HG03103 (cell line): ENCODE measurements at regions not wholly inside any gene's neighbourhood (a gene's known extent, or its start where the extent isn't known, plus 50 kb on each side); places are given as distances from the start of the nearest gene placed in this dataset.

ENCODE experiments used
- ATAC-seq: cut with Tn5 transposase; IDR thresholded peaks from one replicate; pipeline ENCODE4 v1.9.1; 2021; ENCODE audit warnings: low read depth; ENCODE audit not compliant: unreplicated experiment

- ATAC-seq, result no peak
These were observed 623.8 kb upstream of the AGTR1 start for GRCh38 chr3:148073721-148074456.

DNA sequence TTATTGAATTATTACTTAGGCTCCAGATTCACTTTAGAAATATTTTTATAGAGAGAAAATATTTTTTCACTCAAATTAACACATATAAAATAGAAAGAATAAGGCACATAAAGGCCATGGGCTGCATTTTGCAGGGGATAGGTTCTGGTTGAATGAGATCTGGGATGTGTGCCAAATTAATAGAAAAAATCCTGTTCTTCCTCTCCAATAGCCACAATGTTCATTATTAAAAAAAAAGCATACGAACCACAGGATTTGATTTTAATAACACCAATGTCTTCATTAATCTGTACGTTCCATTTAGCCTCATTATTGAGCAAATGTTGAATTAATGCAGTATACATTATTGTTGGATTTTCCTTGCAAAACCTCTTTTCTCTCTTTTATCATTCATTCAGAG, 622.8 kb upstream of the AGTR1 start:
- no peak for ATAC-seq

- no peak for ATAC-seq
These were observed 621.7 kb upstream of the AGTR1 start for GRCh38 chr3:148075771-148076716.

- ATAC-seq, result no peak
These were observed 620.3 kb upstream of the AGTR1 start for GRCh38 chr3:148077318-148077923.

GRCh38 chr3:148077965-148078364, 619.7 kb upstream of the AGTR1 start:
- no peak for ATAC-seq

DNA sequence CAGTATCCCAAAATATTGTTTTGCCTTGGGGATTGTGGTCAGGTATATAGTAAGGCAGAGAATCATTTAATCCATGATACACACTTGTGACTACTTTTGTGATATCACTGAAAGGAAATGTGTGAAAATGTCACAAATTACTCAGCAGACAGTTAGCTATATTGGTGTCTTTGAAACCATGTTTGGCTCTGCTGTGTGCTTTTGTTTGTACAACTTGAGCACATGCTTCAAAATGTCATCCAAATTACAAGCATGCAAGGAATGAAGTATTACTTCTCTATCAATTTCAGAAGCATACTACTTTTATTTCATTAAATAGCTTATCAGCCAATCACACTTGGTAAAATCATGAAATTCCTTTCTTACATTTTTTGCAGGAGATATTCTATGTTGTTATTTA, 619.0 kb upstream of the AGTR1 start:
- ATAC-seq, result no peak

DNA sequence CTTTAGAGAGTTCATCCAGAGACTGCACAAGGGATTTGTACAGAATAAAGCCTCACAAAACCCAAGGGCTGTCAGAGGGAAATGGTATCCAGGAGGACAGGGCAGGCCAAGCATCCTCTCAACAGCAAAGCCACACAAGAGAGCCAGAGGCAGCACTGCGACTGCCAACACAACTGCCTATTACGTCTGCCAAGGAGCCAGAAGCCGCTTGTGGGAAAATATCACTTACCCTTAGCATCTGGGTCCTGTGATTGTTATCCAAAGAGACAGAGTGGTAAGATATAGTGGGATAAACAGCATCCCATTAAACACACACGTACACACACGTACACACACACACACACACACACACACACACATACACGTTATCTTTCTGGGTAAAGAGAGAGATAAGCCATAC, 618.3 kb upstream of the AGTR1 start:
- ATAC-seq, result no peak

DNA sequence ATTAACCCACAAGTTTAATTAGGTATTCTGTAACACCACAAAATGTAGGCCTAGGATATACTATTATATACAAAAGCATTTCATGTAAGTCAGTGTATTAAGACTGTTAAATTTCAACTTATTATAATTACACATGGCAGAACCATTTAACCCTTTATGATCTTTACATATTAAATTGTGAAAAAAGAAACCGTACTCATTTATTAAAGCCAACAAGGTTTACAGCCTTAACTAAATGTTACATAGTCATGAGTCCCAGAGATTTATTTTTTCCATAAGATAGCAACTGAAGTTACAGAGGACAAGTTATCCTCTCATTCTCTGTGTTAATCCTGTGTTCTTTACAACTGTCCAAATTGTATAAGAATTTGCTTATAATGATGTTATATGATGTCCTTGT, 615.8 kb upstream of the AGTR1 start:
- ATAC-seq, result no peak

- ATAC-seq, result no peak
These were observed 615.0 kb upstream of the AGTR1 start for GRCh38 chr3:148082506-148083280.

- no peak for ATAC-seq
These were observed 614.0 kb upstream of the AGTR1 start for GRCh38 chr3:148083526-148084182.

DNA sequence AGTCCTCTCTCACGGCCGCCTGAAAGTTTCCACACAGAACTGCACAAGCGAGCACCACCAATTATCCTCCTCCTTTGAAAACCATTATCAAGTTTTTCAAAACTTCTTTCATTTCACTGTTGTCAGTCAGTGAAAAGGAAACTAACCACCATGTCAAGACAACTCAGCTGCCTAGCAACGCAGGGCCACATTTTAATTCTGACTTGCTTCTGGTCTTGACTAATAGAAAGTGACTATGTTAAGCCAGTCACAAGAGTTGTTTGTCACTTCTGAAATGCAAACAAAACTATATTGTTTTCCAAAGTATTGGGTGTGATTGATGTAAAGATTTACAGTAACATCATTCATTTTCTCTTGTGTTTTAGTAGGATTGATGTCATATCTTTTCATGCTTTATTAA, 612.8 kb upstream of the AGTR1 start:
- ATAC-seq, result peak; percentile 54

GRCh38 chr3:148087601-148088371, 609.9 kb upstream of the AGTR1 start:
- no peak for ATAC-seq

DNA sequence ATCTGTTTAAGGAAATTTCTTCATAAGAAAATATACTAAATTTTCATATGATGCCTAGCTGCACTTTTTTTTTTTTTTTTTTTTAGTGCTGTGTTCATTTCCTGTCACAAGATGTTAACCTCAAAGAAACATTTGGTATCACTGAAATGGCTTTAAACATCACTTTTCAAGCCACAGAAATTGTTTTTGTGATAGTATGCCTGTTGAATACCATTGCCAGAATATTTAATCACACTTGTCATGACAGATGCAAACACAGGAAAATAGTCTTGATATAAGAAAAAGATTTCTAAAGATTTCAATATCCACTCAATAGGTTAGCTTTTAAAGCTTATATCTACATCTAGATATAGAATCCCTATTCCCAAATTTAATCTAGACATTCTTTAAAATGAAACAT, 608.5 kb upstream of the AGTR1 start:
- ATAC-seq, result no peak

- ATAC-seq, result no peak
These were observed 607.5 kb upstream of the AGTR1 start for GRCh38 chr3:148090156-148090555.

DNA sequence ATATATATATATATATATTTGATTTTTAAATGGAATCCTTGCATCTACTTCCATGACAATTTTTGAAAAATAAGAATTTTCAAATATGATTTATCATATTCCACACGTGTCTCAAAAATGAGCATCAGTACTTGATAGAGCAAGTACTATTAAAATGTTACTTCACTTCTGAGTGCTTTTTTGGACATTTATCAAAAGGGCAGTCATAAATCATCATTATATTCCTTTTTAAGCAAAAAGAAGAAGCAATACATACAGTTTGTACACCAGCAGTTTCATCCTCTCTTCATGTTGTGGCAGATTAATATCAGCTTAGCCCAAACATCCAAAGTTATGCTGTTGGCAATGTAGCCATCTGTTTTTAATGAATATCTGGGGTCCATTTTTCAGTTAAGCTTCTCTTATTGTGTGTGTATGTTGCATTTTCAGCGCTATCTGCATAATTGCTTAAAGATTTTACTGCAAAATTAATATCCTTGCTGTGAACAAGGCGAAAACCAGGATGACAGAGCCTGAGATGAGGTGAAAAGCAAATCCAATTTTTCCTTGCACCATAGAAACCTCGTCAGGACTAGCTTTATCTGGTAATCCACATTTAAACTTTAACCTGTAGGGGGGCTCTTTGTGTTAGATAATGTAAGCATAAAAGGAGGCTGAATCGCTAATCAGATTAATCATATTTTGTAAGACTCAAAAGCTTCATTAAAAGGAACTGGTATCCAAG, 604.9 kb upstream of the AGTR1 start:
- no peak for ATAC-seq

- no peak for ATAC-seq
These were observed 604.0 kb upstream of the AGTR1 start for GRCh38 chr3:148093753-148094152.

GRCh38 chr3:148095962-148096361, 601.7 kb upstream of the AGTR1 start:
- no peak for ATAC-seq

GRCh38 chr3:148100476-148100875, 597.2 kb upstream of the AGTR1 start:
- no peak for ATAC-seq

DNA sequence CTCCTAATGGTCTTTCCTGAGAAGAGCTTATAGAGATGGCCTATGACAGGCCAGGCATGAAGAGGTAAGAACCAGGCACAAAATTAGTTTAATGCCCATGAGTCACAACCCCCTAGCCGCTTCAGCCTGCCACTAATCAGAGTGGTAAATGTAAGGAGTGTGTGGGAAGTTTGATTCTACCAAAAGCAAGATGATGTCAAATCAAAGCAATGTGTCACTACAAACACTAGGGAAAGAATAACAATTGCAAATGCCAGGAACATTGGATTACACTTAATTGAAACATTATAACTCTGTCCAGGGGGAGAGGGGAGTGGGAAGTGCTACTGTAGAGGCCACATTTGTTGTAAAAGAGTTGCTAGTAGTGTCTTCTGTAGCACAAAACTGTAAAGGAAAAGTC, 596.6 kb upstream of the AGTR1 start:
- ATAC-seq, result no peak
